ENCODE measurements at regions not wholly inside any gene's neighbourhood (a gene's known extent, or its start where the extent isn't known, plus 50 kb on each side); places are given as distances from the start of the nearest gene placed in this dataset.

DNA sequence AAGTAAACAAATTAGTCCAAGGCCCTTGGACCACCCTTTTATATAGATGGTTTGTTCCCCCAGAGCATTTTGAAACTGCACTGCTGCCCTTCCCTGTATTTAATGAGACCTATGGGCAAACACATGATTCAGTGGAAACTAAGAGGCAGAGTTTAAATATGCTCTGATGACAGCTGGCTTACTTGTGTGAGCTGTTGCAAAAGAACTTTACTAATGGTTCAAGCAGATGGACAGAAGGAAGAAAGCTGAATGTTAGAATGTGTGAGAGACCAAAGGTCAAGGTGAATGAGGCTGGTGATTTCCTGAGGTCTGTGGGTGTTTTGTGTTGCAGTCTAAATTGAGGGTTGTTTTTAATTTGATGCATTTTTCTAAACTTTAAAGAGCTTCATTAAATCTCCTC is 123.0 kb upstream of the CEP162 start:
- Histone ChIP-seq H3K36me3 (no peaks in the 10 kb centered on the region), H3K27ac (no peak overlapping the region), H3K4me1 (replicated peaks) (peaks cover 22% of the 10 kb centered on the region), H3K4me3 (no peak overlapping the region), H3K27me3 (replicated peaks) (no peaks in the 10 kb centered on the region), H3K9me3 (replicated peaks) (no peaks in the 10 kb centered on the region)
- DNase-seq (ENCODE audit: low read depth in 1 of 2, low spot score in 2 of 2): no peak

GRCh38 chr6:84349542-84349941 is 122.1 kb upstream of the CEP162 start:
- Histone ChIP-seq H3K36me3 (no peaks in the 10 kb centered on the region), H3K9me3 (replicated peaks) (no peaks in the 10 kb centered on the region), H3K4me3 (no peak overlapping the region), H3K27ac (no peak overlapping the region), H3K4me1 (replicated peaks) (peaks cover 17% of the 10 kb centered on the region), H3K27me3 (replicated peaks) (no peaks in the 10 kb centered on the region)
- DNase-seq (ENCODE audit: low read depth in 1 of 2, low spot score in 2 of 2): no peak

DNA sequence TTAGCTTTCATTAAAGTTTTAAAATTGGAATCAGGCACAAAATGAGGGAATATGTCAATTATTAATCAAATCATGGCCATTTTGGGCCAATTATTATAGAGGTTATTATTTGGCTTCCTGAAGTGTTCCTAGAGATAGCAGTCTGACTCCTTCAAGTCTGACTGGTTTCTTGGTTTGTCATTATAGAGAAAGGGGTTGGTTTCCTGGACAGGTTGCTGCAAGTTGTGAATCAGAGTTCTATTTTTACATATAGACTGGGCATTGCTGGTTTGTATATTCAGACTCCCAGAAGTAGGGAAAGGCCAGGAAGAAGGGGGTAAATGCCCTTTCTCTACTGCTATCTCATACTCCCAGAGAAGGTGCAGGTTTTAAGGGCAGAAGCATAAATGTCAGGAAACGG is 121.4 kb upstream of the CEP162 start:
- DNase-seq (ENCODE audit: low read depth in 1 of 2, low spot score in 2 of 2): no peak
- no peak overlapping the region for H3K27ac ChIP-seq

GRCh38 chr6:84346372-84346771 is 118.9 kb upstream of the CEP162 start:
- H3K4me3 ChIP-seq: no peak overlapping the region
- no peaks in the 10 kb centered on the region for H3K27me3 ChIP-seq (replicated peaks)
- no peaks in the 10 kb centered on the region for H3K36me3 ChIP-seq
- H3K27ac ChIP-seq: no peak overlapping the region
- DNase-seq (ENCODE audit: low read depth in 1 of 2, low spot score in 2 of 2): no peak
- no peaks in the 10 kb centered on the region for H3K4me1 ChIP-seq (replicated peaks)
- no peaks in the 10 kb centered on the region for H3K9me3 ChIP-seq (replicated peaks)

More for the DNA sequence above, 121.4 kb upstream of the CEP162 start:
- no peak overlapping the region for H3K4me3 ChIP-seq
- H3K27me3 ChIP-seq (replicated peaks): no peaks in the 10 kb centered on the region
- no peaks in the 10 kb centered on the region for H3K36me3 ChIP-seq
- no peaks in the 10 kb centered on the region for H3K9me3 ChIP-seq (replicated peaks)
- H3K4me1 ChIP-seq (replicated peaks): peaks cover 11% of the 10 kb centered on the region

DNA sequence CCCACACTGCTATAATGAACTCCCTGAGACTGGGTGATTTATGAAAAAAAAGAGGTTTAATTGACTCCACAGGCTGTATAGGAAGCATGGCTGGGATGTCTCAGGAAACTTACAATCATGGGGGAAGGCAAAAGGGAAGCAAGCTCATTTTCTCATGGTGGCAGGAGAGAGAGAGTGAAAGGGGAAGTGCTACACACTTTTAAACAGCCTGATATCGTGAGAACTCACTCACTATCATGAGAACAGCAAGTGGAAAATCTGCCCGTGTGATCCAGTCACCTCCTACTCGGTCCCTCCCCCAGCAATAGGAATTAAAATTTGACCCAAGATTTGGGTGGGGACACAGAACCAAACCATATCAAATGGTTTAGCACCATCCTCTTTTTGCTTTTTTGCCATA is 116.6 kb upstream of the CEP162 start:
- no peaks in the 10 kb centered on the region for H3K9me3 ChIP-seq (replicated peaks)
- DNase-seq (ENCODE audit: low read depth in 1 of 2, low spot score in 2 of 2): no peak
- no peak overlapping the region for H3K27ac ChIP-seq
- H3K27me3 ChIP-seq (replicated peaks): no peaks in the 10 kb centered on the region
- H3K4me1 ChIP-seq (replicated peaks): no peaks in the 10 kb centered on the region
- H3K4me3 ChIP-seq: no peak overlapping the region
- no peaks in the 10 kb centered on the region for H3K36me3 ChIP-seq

GRCh38 chr6:84340422-84340821 is 113.0 kb upstream of the CEP162 start:
- Histone ChIP-seq H3K4me3 (no peak overlapping the region), H3K9me3 (replicated peaks) (no peaks in the 10 kb centered on the region; the same call in 1 of the 2 replicates), H3K27me3 (replicated peaks) (no peaks in the 10 kb centered on the region), H3K27ac (no peak overlapping the region), H3K4me1 (replicated peaks) (no peaks in the 10 kb centered on the region), H3K36me3 (no peaks in the 10 kb centered on the region)
- no peak for DNase-seq (ENCODE audit: low read depth in 1 of 2, low spot score in 2 of 2)

DNA sequence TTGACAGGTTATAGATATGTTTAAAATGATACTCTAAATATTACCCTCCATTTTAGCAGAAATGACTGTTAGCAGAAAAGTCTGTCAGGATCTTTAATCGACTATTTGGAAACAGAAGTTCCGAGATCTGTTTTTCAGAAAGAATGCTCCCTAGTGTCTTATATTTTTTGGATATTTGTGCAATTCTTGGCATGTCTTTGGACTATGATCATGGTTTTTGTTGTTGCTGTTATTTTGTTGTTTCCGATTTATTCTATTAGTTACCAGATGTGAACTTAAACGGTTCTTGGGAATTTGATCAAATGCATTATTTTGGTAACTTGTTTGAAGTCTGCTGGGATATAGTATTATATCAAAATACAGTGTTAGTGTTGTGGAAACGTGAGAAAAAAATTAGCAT is 106.4 kb upstream of the CEP162 start:
- Histone ChIP-seq H3K27ac (no peak overlapping the region), H3K4me1 (replicated peaks) (no peaks in the 10 kb centered on the region), H3K4me3 (no peak overlapping the region), H3K27me3 (replicated peaks) (no peaks in the 10 kb centered on the region), H3K36me3 (no peaks in the 10 kb centered on the region), H3K9me3 (replicated peaks) (no peaks in the 10 kb centered on the region; the same call in 1 of the 2 replicates)
- DNase-seq (ENCODE audit: low read depth in 1 of 2, low spot score in 2 of 2): no peak

DNA sequence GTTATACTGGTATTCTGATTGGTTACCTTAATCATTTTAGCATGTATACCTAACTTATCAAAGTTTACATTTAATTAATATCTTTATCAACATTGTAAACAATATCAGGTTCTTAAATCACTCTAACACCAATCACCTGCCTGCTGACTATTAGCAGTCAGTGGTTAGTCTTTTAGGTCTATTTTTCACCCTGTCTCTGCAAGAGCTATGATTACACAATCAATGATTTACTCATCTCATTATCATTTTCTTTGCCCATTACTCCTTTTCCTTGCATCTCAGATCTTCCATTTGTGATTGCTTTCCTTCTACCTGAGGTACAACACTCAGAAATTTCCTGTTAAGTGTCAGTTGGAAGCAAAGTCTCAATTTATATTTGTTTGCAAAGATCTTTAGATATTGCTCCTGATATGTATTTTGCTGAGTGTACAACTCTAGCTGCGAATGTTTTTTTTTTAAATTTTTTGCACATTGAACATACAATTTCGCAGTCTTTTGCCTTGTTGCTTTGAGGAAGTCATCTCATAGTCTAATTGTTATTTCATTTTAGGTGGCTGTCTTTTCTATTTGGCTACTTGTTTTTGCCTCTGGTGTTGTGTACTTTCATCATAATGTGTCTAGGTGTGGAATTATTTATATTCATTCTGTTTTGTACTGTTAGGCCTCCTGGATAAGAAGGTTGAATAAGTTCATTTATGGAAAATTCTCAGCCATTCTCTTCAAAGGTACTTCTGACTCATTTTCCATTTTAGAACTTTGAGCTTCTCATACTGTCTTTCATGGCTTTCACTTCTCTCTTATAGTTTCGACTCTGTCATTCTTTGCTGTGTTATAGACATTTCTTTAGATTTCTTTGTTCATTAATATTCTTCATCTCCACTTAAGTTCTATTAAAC is 104.9 kb upstream of the CEP162 start:
- no peaks in the 10 kb centered on the region for H3K27me3 ChIP-seq (replicated peaks)
- DNase-seq (ENCODE audit: low read depth in 1 of 2, low spot score in 2 of 2): no peak

GRCh38 chr6:84330325-84330724 is 102.9 kb upstream of the CEP162 start:
- no peaks in the 10 kb centered on the region for H3K4me1 ChIP-seq (replicated peaks)
- no peaks in the 10 kb centered on the region for H3K27me3 ChIP-seq (replicated peaks)
- DNase-seq (ENCODE audit: low read depth in 1 of 2, low spot score in 2 of 2): no peak
- H3K27ac ChIP-seq: no peak overlapping the region
- H3K9me3 ChIP-seq (replicated peaks): no peaks in the 10 kb centered on the region; the same call in 1 of the 2 replicates
- H3K36me3 ChIP-seq: no peaks in the 10 kb centered on the region
- H3K4me3 ChIP-seq: no peak overlapping the region

More for the DNA sequence above, 104.9 kb upstream of the CEP162 start:
- Histone ChIP-seq H3K36me3 (no peaks in the 10 kb centered on the region), H3K4me3 (no peak overlapping the region), H3K27ac (no peak overlapping the region), H3K4me1 (replicated peaks) (no peaks in the 10 kb centered on the region), H3K9me3 (replicated peaks) (no peaks in the 10 kb centered on the region; the same call in 1 of the 2 replicates)

DNA sequence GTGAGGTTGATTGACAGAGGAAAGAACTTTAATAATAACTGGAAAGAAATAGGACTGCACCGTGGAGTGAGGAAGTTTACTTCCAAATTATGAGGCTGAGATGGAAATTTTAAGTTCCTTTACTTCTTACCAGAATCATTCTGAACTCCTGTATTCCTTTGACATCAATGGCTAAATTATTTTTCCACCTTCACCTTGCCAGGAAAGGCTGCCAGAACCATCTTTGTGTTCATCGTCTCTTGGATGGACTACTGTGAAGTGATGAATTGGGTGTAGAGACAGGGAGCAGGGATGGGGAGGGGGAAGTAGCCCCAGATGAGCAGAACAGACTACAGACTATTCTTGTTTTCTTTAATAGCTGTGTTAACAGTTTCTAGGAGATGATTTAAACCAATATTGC is 102.1 kb upstream of the CEP162 start:
- no peak for DNase-seq (ENCODE audit: low read depth in 1 of 2, low spot score in 2 of 2)

DNA sequence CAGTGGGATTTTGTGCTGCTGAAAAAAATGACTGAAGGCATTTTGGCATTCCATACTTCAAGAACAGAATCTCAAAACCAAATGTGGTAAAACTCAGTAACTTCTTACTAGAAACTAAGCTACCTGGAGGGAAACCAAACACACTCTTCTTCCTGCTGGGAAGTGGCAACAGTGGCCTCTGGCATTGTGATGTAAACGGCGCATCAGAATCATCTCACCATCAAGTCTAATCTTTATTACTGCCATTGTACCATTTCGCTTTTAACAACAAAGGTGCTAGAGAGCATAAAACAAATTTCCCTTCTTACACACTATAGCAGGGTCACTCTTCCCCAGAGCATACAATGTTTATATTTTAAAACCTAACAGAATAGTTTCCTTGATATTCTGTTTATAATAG is 101.6 kb upstream of the CEP162 start:
- no peak for DNase-seq (ENCODE audit: low read depth in 1 of 2, low spot score in 2 of 2)
- Histone ChIP-seq H3K27me3 (replicated peaks) (no peaks in the 10 kb centered on the region), H3K4me1 (replicated peaks) (no peaks in the 10 kb centered on the region), H3K4me3 (no peak overlapping the region), H3K27ac (no peak overlapping the region), H3K9me3 (replicated peaks) (no peaks in the 10 kb centered on the region), H3K36me3 (no peaks in the 10 kb centered on the region)

More for the DNA sequence above, 102.1 kb upstream of the CEP162 start:
- Histone ChIP-seq H3K4me1 (replicated peaks) (no peaks in the 10 kb centered on the region), H3K36me3 (no peaks in the 10 kb centered on the region), H3K27me3 (replicated peaks) (no peaks in the 10 kb centered on the region), H3K4me3 (no peak overlapping the region), H3K27ac (no peak overlapping the region), H3K9me3 (replicated peaks) (no peaks in the 10 kb centered on the region)

DNA sequence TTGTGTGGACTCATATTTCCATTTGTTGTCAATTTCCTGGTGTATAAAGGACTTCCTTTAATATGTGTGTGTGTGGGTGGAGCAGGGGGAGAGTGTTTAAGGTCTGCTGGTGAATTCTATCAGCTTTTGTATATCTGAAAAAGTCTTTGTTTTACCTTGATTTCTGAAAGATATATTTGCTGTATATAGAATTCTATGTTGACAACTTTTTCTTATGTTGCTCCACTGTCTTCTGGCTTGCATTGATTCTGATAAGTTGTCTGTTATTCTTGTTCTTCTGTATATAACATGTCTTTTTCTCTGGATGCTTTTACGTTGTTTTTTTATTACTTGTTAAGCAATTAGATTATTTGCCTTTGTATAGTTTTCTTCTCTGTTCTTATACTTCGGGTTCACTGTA is 90.0 kb upstream of the CEP162 start:
- Histone ChIP-seq H3K4me1 (replicated peaks) (no peaks in the 10 kb centered on the region), H3K27ac (no peak overlapping the region), H3K4me3 (no peak overlapping the region), H3K27me3 (replicated peaks) (no peaks in the 10 kb centered on the region), H3K36me3 (no peaks in the 10 kb centered on the region), H3K9me3 (replicated peaks) (no peaks in the 10 kb centered on the region; the same call in 1 of the 2 replicates)
- no peak for DNase-seq (ENCODE audit: low read depth in 1 of 2, low spot score in 2 of 2)

- no peaks in the 10 kb centered on the region; the same call in 1 of the 2 replicates for H3K9me3 ChIP-seq (replicated peaks)
- no peaks in the 10 kb centered on the region for H3K27me3 ChIP-seq (replicated peaks)
- no peak for DNase-seq (ENCODE audit: low read depth in 1 of 2, low spot score in 2 of 2)
- H3K4me3 ChIP-seq: no peak overlapping the region
- no peaks in the 10 kb centered on the region for H3K36me3 ChIP-seq
- H3K4me1 ChIP-seq (replicated peaks): peaks cover 2% of the 10 kb centered on the region; the same call in 1 of the 2 replicates
- no peak overlapping the region for H3K27ac ChIP-seq
Observed at GRCh38 chr6:84314377-84314898, 87.0 kb upstream of the CEP162 start.

DNA sequence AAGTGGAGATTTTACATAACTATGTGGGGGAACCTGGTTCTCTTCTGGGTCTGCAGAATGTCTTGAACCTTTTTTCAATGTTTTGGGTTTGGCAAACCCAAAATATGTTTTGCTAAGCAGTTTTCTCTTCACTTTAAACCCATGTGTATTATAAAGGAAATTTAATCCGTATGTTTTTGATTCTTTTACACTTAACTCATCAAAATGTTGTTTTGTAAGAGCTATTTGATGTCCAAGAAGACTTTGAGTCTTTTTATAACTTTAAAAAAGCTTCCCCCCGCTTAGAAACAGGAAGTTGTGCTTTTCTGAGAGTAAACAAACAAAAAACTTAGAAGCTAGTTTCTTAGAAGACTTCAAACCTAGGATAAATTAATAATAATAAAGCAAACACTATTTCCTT is 81.9 kb upstream of the CEP162 start:
- Histone ChIP-seq H3K4me1 (replicated peaks) (peaks cover 16% of the 10 kb centered on the region), H3K9me3 (replicated peaks) (no peaks in the 10 kb centered on the region), H3K27me3 (replicated peaks) (no peaks in the 10 kb centered on the region), H3K4me3 (no peak overlapping the region), H3K36me3 (no peaks in the 10 kb centered on the region), H3K27ac (no peak overlapping the region)
- DNase-seq (ENCODE audit: low read depth in 1 of 2, low spot score in 2 of 2): no peak
